GM04504 (cell line): ENCODE measurements at regions not wholly inside any gene's neighbourhood (a gene's known extent, or its start where the extent isn't known, plus 50 kb on each side); places are given as distances from the start of the nearest gene placed in this dataset.
"Not testable (repeated sequence)": the region's sequence is repeated elsewhere in the genome, so short reads cannot be mapped to it uniquely, and the experiment has no call there.

Experiments
- DNase-seq: peaks from one replicate; pipeline ENCODE4 v3.0.0-alpha.2; 2012; ENCODE audit warnings: low read depth

- DNase-seq: no peak
These were observed 296.3 kb upstream of the NMUR2 start for GRCh38 chr5:152701305-152701949.

- no peak for DNase-seq
These were observed 299.2 kb upstream of the NMUR2 start for GRCh38 chr5:152704286-152704685.

- no peak for DNase-seq
These were observed 306.8 kb upstream of the NMUR2 start for GRCh38 chr5:152711801-152712388.

- no peak for DNase-seq
These were observed 312.3 kb upstream of the NMUR2 start for GRCh38 chr5:152717393-152717792.

- DNase-seq: no peak
These were observed 318.4 kb upstream of the NMUR2 start for GRCh38 chr5:152723482-152723881.

- DNase-seq: no peak
These were observed 325.1 kb upstream of the NMUR2 start for GRCh38 chr5:152730176-152730575.

GRCh38 chr5:152736906-152737305 lies 331.8 kb upstream of the NMUR2 start:
- DNase-seq: no peak

GRCh38 chr5:152739916-152740315 lies 334.8 kb upstream of the NMUR2 start:
- no peak for DNase-seq

GRCh38 chr5:152741126-152741525 lies 336.0 kb upstream of the NMUR2 start:
- not testable (repeated sequence) for DNase-seq

- DNase-seq: not testable (repeated sequence)
These were observed 382.7 kb upstream of the NMUR2 start for GRCh38 chr5:152787709-152788217.

GRCh38 chr5:152801886-152802285 lies 396.8 kb upstream of the NMUR2 start:
- no peak for DNase-seq

- DNase-seq: no peak
These were observed 399.1 kb upstream of the NMUR2 start for GRCh38 chr5:152804179-152804578.

- no peak for DNase-seq
These were observed 406.9 kb upstream of the NMUR2 start for GRCh38 chr5:152811988-152812387.

GRCh38 chr5:152813526-152813925 lies 408.4 kb upstream of the NMUR2 start:
- no peak for DNase-seq

- DNase-seq: no peak
These were observed 414.8 kb upstream of the NMUR2 start for GRCh38 chr5:152819891-152820290.

- DNase-seq: no peak
These were observed 419.2 kb upstream of the NMUR2 start for GRCh38 chr5:152824316-152824715.

- DNase-seq: no peak
These were observed 433.2 kb upstream of the NMUR2 start for GRCh38 chr5:152838241-152838786.

- no peak for DNase-seq
These were observed 439.6 kb upstream of the NMUR2 start for GRCh38 chr5:152844713-152845112.

GRCh38 chr5:152853361-152853760 lies 448.3 kb upstream of the NMUR2 start:
- DNase-seq: no peak

- no peak for DNase-seq
These were observed 450.4 kb upstream of the NMUR2 start for GRCh38 chr5:152855441-152855840.

GRCh38 chr5:152861231-152861630 lies 456.2 kb upstream of the NMUR2 start:
- DNase-seq: no peak

GRCh38 chr5:152864447-152864846 lies 459.4 kb upstream of the NMUR2 start:
- DNase-seq: no peak

GRCh38 chr5:152864991-152865390 lies 459.9 kb upstream of the NMUR2 start:
- DNase-seq: no peak

GRCh38 chr5:152869971-152870370 lies 464.9 kb upstream of the NMUR2 start:
- DNase-seq: no peak
